NCI-H510A (cell line): ENCODE measurements at regions not wholly inside any gene's neighbourhood (a gene's known extent, or its start where the extent isn't known, plus 50 kb on each side); places are given as distances from the start of the nearest gene placed in this dataset.
"Not testable (repeated sequence)": the region's sequence is repeated elsewhere in the genome, so short reads cannot be mapped to it uniquely, and the experiment has no call there.

Experiments used
- DNase-seq: peaks from one replicate; lab custom pipeline; 2025; lab: John Stamatoyannopoulos, UW

DNA sequence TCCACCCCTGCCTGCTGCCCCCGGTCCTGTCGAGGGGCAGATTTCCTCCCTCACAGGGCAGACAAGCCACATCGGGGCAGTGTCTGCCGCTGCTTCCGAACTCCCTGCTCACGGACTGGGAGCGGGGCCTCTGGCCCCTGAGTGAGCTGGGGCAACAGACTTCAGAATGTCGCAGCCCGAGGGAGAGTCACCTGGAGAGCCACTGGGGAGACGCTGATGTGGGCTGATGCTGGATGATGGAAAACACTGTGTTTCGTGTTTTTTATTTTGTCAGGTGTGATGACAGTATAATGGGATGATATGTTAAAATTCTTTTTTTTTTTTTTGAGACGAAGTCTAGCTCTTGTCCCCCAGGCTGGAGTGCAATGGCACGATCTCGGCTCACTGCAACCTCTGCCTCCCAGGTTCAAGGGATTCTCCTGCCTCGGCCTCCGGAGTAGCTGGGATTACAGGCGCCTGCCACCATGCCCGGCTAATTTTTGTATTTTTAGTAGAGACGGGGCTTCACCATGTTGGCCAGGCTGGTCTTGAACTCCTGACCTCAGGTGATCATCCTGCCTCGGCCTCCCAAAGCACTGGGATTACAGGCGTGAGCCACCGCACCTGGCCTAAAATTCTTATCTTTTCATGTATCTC, 52.1 kb upstream of the SEPTIN5 start:
- not testable (repeated sequence) for DNase-seq

DNA sequence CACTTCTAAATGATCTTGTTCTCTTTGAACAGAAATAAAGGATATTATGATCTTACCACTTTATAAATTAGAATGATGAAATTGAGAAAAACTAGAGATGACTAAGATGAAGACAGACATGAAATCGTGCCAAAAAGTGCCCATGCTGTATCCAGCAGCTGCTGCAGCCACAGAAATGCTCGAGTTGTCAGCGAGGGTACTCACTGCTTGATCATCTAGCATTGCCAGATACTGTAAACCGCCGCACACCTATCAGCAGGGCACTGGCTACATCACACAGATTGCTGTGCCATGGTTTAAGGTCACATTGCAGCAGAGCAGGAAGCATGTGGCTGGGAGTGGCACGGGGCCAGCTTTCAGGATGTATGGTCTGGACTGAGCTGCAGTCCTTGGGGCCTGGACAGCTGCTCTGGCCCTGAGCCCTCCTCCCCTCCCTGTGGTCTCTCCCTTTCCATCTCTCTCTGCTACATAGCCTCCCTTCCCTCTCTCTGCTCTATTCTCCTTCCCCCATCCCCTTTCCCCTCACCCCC, 51.0 kb upstream of the SEPTIN5 start:
- no peak for DNase-seq

GRCh38 chr22:19663821-19664355, 50.4 kb upstream of the SEPTIN5 start:
- DNase-seq, result peak; percentile 20

DNA sequence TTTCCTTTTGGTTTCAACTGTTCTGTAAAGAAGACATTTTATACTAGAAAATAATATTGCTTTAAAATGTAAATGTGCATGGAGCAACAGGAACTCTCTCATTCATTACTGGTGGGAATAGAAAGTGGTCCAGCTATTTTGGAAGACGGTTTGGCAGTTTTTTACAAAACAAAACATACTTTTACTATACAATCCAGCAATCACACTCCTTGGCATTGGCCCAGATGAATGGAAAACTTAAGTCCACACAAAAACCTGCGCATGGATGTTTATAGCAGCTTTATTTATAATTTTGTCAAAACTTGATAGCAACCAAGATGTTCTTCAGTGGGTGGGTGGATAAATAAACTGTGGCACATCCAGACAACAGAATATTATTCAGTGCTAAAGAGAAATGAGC, 49.9 kb upstream of the SEPTIN5 start:
- DNase-seq, result no peak
